Tongue (tissue), 1 donor: ENCODE measurements at regions not wholly inside any gene's neighbourhood (a gene's known extent, or its start where the extent isn't known, plus 50 kb on each side); places are given as distances from the start of the nearest gene placed in this dataset.

ENCODE experiments used
- DNase-seq: peaks from one replicate; pipeline ENCODE4 v3.0.0-alpha.2; 2015

DNA sequence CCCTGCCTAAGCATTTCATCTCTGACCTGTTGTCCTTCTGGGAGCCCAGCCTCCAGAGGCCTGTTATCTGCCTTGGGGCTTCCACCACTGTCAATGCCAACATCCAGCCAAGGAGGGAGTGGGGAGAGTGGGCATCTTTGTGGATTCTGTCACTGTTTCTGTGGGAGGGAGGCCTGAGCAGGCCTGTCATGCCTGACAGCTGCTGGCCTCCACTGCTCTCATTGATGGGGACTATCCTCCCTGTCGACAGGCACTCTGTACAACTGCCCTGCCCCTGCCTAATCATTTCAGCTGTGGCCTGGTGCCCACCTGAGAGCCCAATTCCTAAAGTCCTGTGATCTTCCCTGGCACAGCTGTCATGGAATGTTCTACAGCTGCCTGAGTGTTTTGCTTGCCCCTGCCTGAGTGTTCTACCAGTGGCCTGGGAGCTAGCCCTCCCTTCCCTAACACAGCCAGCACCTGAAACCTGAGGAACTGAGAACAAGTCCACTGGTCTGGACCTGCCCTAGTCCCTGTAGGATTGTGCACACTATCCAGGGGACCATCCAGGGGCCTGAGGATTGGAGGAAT, 145.3 kb downstream of the FAM83B start:
- DNase-seq: no peak

- no peak for DNase-seq
Observed at GRCh38 chr6:54992789-54993188, 146.2 kb downstream of the FAM83B start.

DNA sequence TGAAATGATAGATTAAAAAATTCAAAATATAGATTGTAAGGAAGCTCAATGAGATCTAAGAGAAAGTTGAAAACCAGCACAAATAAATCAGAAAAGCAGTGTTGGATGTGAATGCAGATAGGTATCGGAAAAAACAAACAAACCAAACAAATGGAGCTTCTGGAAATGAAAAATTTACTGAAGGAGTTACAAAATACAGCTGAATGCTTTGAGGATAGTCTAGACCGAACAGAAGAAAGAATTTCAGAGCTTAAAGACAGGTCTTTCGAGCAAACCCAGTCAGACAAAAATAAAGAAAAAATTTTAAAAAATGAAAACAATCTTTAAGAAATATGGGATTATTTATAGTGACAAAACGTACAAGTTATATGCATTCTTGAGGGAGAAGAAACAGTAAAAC, 146.7 kb downstream of the FAM83B start:
- no peak for DNase-seq

GRCh38 chr6:54993948-54994347, 147.4 kb downstream of the FAM83B start:
- no peak for DNase-seq

- DNase-seq: no peak
Observed at GRCh38 chr6:54998576-54998975, 152.0 kb downstream of the FAM83B start.

DNA sequence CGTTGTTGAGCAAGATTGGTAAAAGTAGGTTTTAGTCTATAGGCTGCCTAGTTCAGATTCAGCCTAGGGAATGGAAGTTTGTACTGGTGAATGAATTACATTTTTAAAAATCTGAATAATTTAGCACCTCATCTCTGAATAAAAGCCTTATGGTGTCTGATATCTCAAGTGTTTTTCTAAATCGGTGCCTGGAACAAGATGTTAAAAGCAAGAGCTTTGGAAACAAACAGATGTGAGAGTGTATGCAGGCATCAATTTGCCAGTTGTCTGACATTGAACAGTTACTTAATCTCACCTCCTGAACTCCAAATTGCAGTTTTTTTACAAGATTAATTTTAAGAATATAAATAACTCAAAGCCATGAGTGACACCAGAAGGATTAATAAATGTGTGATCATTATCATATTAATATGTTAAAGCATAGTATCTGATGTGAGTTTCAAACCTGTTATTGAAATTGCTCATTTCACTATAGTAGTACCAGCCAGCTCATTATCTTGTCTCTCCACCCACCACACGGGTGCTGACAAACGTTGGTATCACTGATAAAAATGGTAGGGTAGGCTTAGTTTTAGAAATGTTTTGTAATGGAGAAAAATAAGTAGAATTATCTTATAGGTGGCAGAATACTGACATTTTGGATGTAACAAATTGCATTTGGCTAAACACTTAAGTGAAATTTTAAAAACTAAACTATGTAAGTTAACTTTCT, 157.3 kb downstream of the FAM83B start:
- no peak for DNase-seq

- DNase-seq: no peak
Observed at GRCh38 chr6:55009131-55009530, 162.6 kb downstream of the FAM83B start.

DNA sequence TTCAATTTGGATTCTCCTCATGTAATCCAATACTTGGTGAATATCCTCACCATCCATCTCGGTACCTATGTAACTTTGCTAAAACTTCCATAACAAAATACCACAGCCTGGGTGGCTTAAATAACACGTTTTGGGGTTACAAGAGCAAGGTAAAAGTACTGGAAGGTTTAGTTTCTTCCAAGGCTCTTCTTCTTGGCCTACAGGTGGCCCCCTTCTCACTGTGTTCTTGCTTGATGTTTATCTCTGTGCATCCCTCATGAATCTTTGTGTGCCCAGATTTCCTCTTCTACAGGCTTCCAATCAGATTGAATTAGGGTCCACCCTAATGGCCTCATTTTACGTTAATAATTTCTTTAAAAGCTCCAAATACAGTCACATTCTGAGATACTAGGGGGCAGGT, 163.3 kb upstream of the HCRTR2 start:
- DNase-seq: no peak

- no peak for DNase-seq
Observed at GRCh38 chr6:55012454-55012853, 161.9 kb upstream of the HCRTR2 start.

- DNase-seq: peak; percentile 6
Observed at GRCh38 chr6:55014321-55015088, 159.8 kb upstream of the HCRTR2 start.

GRCh38 chr6:55016261-55016660, 158.1 kb upstream of the HCRTR2 start:
- DNase-seq: no peak

- no peak for DNase-seq
Observed at GRCh38 chr6:55017555-55018300, 156.6 kb upstream of the HCRTR2 start.

DNA sequence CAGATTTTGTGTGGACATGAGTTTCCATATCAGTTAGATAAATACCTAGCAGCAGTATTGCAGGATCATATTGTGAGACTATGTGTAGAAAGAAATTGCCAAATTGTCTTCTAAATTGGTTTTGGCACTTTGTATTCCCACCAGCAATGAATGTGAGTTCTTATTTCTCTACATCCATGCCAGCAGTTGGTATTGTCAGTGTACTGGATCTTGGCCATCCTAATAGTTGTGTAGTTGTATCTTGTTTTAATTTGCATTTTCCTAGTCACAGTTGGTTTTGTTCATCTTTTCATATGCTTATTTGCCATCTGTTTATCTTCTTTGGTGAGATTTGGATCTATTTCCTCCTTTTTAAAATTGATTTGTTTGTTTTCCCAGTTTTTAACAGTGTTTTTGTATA, 154.7 kb upstream of the HCRTR2 start:
- DNase-seq: no peak

GRCh38 chr6:55023230-55023629, 151.1 kb upstream of the HCRTR2 start:
- no peak for DNase-seq

- no peak for DNase-seq
Observed at GRCh38 chr6:55033016-55033546, 141.2 kb upstream of the HCRTR2 start.

DNA sequence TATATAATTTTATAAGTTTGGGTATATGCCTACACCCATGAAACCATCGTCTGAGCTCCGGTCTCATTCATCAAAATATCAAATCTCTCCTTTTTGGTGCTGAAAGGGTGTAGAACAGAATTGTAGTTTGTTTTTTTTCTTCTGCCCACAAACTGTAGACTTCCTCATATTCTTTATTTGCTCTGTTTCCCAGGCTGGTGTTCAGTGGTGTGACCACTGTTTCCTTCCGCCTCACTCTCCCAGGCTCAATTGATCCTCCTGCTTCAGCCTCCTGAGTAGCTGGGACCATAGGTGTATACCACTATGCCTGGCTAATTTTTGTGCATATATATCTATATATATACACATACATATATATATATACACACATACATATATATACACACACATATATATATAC, 139.6 kb upstream of the HCRTR2 start:
- no peak for DNase-seq

- no peak for DNase-seq
Observed at GRCh38 chr6:55040102-55040848, 134.0 kb upstream of the HCRTR2 start.

DNA sequence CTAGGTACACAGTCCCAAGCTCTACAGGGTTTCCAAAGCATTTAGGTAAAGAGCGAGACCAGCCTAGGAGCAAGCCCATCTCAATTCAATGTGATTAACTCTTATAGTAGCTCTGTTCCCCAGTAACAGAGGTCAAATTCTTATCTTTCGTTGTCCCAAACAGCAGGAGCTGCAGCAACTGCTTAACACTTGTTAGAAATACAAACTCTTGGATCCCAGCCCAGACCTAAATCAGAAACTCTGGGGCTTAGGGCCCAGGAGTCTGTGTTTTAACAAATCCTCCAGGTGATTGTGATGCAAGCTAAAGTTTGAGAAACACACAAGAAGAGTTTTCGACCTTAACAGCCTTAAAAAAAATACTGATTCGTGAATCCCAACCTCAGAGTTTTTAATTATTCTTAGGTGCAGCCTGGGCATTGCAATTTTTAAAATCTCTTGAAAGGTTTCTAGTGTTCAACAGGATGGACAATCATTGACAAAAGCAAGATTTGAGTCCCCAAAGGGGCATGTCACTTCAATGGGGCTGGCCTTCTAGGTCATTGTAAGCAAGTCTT, 127.4 kb upstream of the HCRTR2 start:
- DNase-seq: peak; percentile 14

DNA sequence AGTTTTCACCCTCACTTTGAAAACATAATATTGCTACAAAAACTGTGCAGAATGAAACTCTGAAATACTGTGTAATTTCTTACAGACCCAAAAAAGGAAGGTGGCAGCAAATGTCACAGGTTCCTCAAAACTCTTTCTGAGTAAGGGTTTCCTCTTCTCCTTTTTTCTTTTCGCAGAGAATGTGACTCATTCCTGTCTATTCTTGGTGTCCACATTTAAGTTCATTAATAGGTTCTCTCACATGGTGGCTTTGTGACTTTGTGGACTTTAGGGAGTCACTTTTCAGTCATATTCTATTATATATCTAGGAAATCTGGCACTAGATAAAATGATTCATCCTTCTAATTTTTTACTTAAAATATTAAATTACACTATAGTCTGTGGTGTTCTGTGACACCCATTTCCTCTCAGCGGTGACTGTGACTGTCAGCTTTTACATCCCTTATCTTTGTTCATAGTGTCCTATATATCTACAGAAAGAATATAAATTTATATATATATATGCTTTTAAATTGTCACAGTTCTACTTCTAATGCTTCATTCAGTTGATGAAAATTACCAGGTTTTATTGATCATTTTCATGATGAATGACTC, 126.8 kb upstream of the HCRTR2 start:
- peak; percentile 4 for DNase-seq

- DNase-seq: no peak
Observed at GRCh38 chr6:55049866-55050265, 124.4 kb upstream of the HCRTR2 start.

- DNase-seq: no peak
Observed at GRCh38 chr6:55052846-55053245, 121.5 kb upstream of the HCRTR2 start.
